ENCODE measurements at regions not wholly inside any gene's neighbourhood (a gene's known extent, or its start where the extent isn't known, plus 50 kb on each side); places are given as distances from the start of the nearest gene placed in this dataset.

DNA sequence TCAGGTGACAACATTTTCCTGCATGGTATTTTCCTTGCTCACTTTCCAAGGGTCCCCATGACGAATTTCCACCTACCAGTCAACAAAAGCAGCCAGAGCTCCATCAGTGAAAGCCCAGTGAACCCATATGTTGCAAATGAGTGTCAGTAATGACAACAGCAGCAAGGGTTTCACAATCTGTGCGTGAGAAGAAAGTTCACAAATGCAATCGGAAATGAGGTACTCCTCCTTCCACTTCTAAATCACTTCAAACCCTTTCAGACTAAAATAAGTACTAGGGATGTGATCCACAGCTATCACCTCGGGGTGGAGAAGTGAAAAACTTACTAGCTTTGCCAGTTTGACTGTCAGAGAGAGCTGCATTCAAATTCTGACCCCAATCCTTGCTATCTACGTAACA is 55.6 kb upstream of the BET1 start:
- CTCF ChIA-PET: no interaction called here
- POLR2A ChIA-PET: no interaction called here
- H3K27ac ChIP-seq (ENCODE audit: extremely low read depth, low read depth, low read length): no peak overlapping the region

DNA sequence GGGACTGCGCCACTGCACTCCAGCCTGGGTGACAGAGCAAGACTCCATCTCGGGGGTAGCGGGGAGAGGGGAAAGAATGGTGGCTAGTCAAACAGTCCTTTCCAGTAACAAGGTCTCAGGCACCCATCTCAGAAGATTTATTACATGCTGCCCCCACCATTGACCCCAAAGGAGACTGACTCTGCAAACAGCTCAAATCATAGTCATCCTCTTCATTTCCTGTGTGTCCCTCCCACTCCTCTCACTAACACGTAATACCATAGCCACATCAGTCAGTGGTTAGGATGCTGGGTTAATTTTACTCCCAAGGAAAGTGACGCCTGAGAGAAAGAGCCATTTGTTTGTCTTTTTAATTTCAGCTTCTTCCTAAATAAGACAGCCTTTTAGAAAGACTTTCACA is 56.6 kb upstream of the BET1 start:
- Histone ChIP-seq H3K27ac (ENCODE audit: extremely low read depth, low read depth, low read length) (no peak overlapping the region), H3K4me3 (ENCODE audit: low read depth, low read length) (no peak overlapping the region), H3K4me1 (ENCODE audit: control insufficient read depth, insufficient read depth, low read length) (peaks cover 2% of the 10 kb centered on the region; the same call in 1 of the 2 replicates), H3K9me3 (ENCODE audit: control insufficient read depth, insufficient read depth, low read depth, low read length) (no peaks in the 10 kb centered on the region), H3K36me3 (ENCODE audit: control insufficient read depth in 2 of 2, insufficient read depth in 1 of 2, low read length in 2 of 2) (no peaks in the 10 kb centered on the region)
- CTCF ChIA-PET: interaction anchor here (1.0 kb wide), 1 partner anchor 27 kb away, joined by 4 read pairs; no protein-coding TSS in a partner anchor
- POLR2A ChIA-PET: no interaction called here
- TF ChIP-seq, protein P1, sequence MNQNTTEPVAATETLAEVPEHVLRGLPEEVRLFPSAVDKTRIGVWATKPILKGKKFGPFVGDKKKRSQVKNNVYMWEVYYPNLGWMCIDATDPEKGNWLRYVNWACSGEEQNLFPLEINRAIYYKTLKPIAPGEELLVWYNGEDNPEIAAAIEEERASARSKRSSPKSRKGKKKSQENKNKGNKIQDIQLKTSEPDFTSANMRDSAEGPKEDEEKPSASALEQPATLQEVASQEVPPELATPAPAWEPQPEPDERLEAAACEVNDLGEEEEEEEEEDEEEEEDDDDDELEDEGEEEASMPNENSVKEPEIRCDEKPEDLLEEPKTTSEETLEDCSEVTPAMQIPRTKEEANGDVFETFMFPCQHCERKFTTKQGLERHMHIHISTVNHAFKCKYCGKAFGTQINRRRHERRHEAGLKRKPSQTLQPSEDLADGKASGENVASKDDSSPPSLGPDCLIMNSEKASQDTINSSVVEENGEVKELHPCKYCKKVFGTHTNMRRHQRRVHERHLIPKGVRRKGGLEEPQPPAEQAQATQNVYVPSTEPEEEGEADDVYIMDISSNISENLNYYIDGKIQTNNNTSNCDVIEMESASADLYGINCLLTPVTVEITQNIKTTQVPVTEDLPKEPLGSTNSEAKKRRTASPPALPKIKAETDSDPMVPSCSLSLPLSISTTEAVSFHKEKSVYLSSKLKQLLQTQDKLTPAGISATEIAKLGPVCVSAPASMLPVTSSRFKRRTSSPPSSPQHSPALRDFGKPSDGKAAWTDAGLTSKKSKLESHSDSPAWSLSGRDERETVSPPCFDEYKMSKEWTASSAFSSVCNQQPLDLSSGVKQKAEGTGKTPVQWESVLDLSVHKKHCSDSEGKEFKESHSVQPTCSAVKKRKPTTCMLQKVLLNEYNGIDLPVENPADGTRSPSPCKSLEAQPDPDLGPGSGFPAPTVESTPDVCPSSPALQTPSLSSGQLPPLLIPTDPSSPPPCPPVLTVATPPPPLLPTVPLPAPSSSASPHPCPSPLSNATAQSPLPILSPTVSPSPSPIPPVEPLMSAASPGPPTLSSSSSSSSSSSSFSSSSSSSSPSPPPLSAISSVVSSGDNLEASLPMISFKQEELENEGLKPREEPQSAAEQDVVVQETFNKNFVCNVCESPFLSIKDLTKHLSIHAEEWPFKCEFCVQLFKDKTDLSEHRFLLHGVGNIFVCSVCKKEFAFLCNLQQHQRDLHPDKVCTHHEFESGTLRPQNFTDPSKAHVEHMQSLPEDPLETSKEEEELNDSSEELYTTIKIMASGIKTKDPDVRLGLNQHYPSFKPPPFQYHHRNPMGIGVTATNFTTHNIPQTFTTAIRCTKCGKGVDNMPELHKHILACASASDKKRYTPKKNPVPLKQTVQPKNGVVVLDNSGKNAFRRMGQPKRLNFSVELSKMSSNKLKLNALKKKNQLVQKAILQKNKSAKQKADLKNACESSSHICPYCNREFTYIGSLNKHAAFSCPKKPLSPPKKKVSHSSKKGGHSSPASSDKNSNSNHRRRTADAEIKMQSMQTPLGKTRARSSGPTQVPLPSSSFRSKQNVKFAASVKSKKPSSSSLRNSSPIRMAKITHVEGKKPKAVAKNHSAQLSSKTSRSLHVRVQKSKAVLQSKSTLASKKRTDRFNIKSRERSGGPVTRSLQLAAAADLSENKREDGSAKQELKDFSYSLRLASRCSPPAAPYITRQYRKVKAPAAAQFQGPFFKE (tag by site-specific recombination; IDR thresholded peaks at IDR 0.05; ENCODE audit: borderline replicate concordance): no peak
- no peak for TF ChIP-seq ZNF776 (tag by site-specific recombination; IDR thresholded peaks at IDR 0.05; ENCODE audit: borderline replicate concordance)
- TF ChIP-seq, protein P2, sequence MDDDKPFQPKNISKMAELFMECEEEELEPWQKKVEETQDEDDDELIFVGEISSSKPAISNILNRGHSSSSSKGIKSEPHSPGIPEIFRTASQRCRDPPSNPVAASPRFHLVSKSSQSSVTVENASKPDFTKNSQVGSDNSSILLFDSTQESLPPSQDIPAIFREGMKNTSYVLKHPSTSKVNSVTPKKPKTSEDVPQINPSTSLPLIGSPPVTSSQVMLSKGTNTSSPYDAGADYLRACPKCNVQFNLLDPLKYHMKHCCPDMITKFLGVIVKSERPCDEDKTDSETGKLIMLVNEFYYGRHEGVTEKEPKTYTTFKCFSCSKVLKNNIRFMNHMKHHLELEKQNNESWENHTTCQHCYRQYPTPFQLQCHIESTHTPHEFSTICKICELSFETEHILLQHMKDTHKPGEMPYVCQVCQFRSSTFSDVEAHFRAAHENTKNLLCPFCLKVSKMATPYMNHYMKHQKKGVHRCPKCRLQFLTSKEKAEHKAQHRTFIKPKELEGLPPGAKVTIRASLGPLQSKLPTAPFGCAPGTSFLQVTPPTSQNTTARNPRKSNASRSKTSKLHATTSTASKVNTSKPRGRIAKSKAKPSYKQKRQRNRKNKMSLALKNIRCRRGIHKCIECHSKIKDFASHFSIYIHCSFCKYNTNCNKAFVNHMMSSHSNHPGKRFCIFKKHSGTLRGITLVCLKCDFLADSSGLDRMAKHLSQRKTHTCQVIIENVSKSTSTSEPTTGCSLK (tag by site-specific recombination; IDR thresholded peaks at IDR 0.05): no peak
- TF ChIP-seq ZNF426 (tag by site-specific recombination; IDR thresholded peaks at IDR 0.05): no peak
- no peak for TF ChIP-seq ZNF610 (tag by site-specific recombination; IDR thresholded peaks at IDR 0.05; ENCODE audit: borderline replicate concordance)
- TF ChIP-seq ZBTB7A (tag by site-specific recombination; IDR thresholded peaks at IDR 0.05; ENCODE audit: low read depth): no peak

More for the DNA sequence above, 55.6 kb upstream of the BET1 start:
- Histone ChIP-seq H3K4me1 (ENCODE audit: control insufficient read depth, insufficient read depth, low read length) (peaks cover 2% of the 10 kb centered on the region; the same call in 1 of the 2 replicates), H3K36me3 (ENCODE audit: control insufficient read depth in 2 of 2, insufficient read depth in 1 of 2, low read length in 2 of 2) (no peaks in the 10 kb centered on the region), H3K4me3 (ENCODE audit: low read depth, low read length) (no peak overlapping the region), H3K9me3 (ENCODE audit: control insufficient read depth, insufficient read depth, low read depth, low read length) (no peaks in the 10 kb centered on the region)
- TF ChIP-seq, protein P3, sequence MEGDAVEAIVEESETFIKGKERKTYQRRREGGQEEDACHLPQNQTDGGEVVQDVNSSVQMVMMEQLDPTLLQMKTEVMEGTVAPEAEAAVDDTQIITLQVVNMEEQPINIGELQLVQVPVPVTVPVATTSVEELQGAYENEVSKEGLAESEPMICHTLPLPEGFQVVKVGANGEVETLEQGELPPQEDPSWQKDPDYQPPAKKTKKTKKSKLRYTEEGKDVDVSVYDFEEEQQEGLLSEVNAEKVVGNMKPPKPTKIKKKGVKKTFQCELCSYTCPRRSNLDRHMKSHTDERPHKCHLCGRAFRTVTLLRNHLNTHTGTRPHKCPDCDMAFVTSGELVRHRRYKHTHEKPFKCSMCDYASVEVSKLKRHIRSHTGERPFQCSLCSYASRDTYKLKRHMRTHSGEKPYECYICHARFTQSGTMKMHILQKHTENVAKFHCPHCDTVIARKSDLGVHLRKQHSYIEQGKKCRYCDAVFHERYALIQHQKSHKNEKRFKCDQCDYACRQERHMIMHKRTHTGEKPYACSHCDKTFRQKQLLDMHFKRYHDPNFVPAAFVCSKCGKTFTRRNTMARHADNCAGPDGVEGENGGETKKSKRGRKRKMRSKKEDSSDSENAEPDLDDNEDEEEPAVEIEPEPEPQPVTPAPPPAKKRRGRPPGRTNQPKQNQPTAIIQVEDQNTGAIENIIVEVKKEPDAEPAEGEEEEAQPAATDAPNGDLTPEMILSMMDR (tag by site-specific recombination; IDR thresholded peaks at IDR 0.05): no peak
- no peak for TF ChIP-seq ZBTB20 (tag by site-specific recombination; IDR thresholded peaks at IDR 0.05)
- no peak for TF ChIP-seq GLI2 (tag by site-specific recombination; IDR thresholded peaks at IDR 0.05; ENCODE audit: borderline replicate concordance, low read depth)
- TF ChIP-seq, protein P4, sequence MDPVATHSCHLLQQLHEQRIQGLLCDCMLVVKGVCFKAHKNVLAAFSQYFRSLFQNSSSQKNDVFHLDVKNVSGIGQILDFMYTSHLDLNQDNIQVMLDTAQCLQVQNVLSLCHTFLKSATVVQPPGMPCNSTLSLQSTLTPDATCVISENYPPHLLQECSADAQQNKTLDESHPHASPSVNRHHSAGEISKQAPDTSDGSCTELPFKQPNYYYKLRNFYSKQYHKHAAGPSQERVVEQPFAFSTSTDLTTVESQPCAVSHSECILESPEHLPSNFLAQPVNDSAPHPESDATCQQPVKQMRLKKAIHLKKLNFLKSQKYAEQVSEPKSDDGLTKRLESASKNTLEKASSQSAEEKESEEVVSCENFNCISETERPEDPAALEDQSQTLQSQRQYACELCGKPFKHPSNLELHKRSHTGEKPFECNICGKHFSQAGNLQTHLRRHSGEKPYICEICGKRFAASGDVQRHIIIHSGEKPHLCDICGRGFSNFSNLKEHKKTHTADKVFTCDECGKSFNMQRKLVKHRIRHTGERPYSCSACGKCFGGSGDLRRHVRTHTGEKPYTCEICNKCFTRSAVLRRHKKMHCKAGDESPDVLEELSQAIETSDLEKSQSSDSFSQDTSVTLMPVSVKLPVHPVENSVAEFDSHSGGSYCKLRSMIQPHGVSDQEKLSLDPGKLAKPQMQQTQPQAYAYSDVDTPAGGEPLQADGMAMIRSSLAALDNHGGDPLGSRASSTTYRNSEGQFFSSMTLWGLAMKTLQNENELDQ (tag by site-specific recombination; IDR thresholded peaks at IDR 0.05; ENCODE audit: low read depth): no peak
- TF ChIP-seq, protein P5, sequence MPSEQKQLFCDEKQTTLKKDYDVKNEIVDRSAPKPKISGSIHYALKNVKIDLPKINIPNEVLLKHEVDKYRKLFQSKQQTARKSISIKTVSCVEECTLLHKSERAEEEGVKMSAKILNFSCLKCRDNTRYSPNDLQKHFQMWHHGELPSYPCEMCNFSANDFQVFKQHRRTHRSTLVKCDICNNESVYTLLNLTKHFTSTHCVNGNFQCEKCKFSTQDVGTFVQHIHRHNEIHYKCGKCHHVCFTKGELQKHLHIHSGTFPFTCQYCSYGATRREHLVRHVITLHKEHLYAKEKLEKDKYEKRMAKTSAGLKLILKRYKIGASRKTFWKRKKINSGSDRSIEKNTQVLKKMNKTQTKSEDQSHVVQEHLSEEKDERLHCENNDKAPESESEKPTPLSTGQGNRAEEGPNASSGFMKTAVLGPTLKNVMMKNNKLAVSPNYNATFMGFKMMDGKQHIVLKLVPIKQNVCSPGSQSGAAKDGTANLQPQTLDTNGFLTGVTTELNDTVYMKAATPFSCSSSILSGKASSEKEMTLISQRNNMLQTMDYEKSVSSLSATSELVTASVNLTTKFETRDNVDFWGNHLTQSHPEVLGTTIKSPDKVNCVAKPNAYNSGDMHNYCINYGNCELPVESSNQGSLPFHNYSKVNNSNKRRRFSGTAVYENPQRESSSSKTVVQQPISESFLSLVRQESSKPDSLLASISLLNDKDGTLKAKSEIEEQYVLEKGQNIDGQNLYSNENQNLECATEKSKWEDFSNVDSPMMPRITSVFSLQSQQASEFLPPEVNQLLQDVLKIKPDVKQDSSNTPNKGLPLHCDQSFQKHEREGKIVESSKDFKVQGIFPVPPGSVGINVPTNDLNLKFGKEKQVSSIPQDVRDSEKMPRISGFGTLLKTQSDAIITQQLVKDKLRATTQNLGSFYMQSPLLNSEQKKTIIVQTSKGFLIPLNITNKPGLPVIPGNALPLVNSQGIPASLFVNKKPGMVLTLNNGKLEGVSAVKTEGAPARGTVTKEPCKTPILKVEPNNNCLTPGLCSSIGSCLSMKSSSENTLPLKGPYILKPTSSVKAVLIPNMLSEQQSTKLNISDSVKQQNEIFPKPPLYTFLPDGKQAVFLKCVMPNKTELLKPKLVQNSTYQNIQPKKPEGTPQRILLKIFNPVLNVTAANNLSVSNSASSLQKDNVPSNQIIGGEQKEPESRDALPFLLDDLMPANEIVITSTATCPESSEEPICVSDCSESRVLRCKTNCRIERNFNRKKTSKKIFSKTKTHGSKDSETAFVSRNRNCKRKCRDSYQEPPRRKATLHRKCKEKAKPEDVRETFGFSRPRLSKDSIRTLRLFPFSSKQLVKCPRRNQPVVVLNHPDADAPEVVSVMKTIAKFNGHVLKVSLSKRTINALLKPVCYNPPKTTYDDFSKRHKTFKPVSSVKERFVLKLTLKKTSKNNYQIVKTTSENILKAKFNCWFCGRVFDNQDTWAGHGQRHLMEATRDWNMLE (tag by site-specific recombination; conservative IDR thresholded peaks at IDR 0.05; ENCODE audit: low read depth): no peak
- no peak for TF ChIP-seq SP2 (tag by site-specific recombination; IDR thresholded peaks at IDR 0.05)
- no peak for TF ChIP-seq YY2 (tag by site-specific recombination; IDR thresholded peaks at IDR 0.05)
